Stomach smooth muscle (tissue), 2 donors: ENCODE measurements at regions not wholly inside any gene's neighbourhood (a gene's known extent, or its start where the extent isn't known, plus 50 kb on each side); places are given as distances from the start of the nearest gene placed in this dataset.

Source experiments
- H3K27ac ChIP-seq: one replicate; pipeline ENCODE4 v1.7.0; 2013; ENCODE audit warnings: mild to moderate bottlenecking, low read length, inconsistent platforms
- H3K27me3 ChIP-seq, 2 donors: one replicate each; pipeline ENCODE4 v1.7.0; 2013; ENCODE audit warnings: low read length in 2 of 2; ENCODE audit not compliant: insufficient read depth in 2 of 2, control insufficient read depth in 1 of 2
- H3K36me3 ChIP-seq, 2 donors: one replicate each; pipeline ENCODE4 v1.7.0; 2013; ENCODE audit warnings: low read length in 2 of 2; ENCODE audit not compliant: control insufficient read depth in 2 of 2, insufficient read depth in 2 of 2
- H3K4me1 ChIP-seq: one replicate; pipeline ENCODE4 v1.7.0; 2013; ENCODE audit warnings: low read length; ENCODE audit not compliant: control insufficient read depth, insufficient read depth
- H3K4me3 ChIP-seq, 2 donors: one replicate each; pipeline ENCODE4 v1.7.0; 2013; ENCODE audit warnings: low read length in 2 of 2
- H3K9ac ChIP-seq, 2 donors: one replicate each; pipeline ENCODE4 v1.7.0; 2013; ENCODE audit warnings: low read length in 2 of 2, mild to moderate bottlenecking in 1 of 2
- H3K9me3 ChIP-seq, 2 donors: one replicate each; pipeline ENCODE4 v1.7.0; 2013; ENCODE audit warnings: low read length in 2 of 2; ENCODE audit not compliant: control insufficient read depth in 2 of 2
- donor health status: healthy.
- donor health status: Pancreatic carcinoma.

DNA sequence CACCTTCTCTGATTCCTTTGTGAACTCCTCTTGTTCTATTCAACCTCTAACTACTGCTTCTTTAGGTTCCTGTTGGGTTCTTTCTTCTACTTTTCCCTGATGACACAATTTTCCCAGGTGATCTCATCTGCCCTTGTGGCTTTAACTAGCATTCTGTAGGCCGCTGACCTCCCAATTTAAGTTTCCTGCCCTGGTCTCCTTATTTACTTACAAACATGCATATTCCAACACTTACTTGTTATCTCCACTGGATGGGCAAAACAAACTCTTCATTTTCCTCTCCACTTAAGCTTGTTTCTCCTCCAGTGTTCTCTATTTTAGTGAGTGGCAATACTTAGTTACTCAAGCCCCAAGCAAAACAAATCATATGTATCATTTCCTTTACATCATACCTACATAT, 734.5 kb downstream of the METTL15 start:
- Histone ChIP-seq H3K27me3 (no peaks in the 10 kb centered on the region), H3K9ac (no peak overlapping the region), H3K27ac (no peak overlapping the region), H3K9me3 (no peaks in the 10 kb centered on the region), H3K36me3 (no peaks in the 10 kb centered on the region), H3K4me3 (no peak overlapping the region), H3K4me1 (no peaks in the 10 kb centered on the region)

DNA sequence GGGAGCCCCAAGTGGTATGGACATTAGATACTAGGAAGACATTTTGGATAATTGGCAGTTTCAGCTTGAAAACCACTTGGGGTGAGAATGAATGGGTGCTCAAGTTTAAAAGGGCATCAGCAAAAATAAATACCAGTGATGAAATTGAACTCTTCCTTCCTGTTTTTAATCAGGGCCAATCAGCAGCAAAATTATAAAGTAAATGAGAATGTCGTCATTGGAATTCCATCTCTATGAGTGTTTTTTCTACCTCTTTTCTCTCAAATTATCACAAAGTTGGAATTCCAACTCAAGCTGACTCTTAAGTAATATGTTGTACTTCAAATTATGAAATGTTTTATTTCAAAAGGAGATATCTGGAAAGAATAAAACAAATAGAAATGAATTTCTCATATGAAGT, 730.6 kb downstream of the METTL15 start:
- Histone ChIP-seq H3K9me3 (no peaks in the 10 kb centered on the region), H3K36me3 (no peaks in the 10 kb centered on the region), H3K27ac (no peak overlapping the region), H3K4me3 (no peak overlapping the region), H3K4me1 (no peaks in the 10 kb centered on the region), H3K9ac (no peak overlapping the region), H3K27me3 (no peaks in the 10 kb centered on the region)

- Histone ChIP-seq H3K4me3 (no peak overlapping the region), H3K9me3 (no peaks in the 10 kb centered on the region), H3K4me1 (no peaks in the 10 kb centered on the region), H3K36me3 (no peaks in the 10 kb centered on the region), H3K9ac (no peak overlapping the region), H3K27ac (no peak overlapping the region), H3K27me3 (no peaks in the 10 kb centered on the region)
Observed at GRCh38 chr11:28837599-28837998, 729.4 kb downstream of the METTL15 start.

DNA sequence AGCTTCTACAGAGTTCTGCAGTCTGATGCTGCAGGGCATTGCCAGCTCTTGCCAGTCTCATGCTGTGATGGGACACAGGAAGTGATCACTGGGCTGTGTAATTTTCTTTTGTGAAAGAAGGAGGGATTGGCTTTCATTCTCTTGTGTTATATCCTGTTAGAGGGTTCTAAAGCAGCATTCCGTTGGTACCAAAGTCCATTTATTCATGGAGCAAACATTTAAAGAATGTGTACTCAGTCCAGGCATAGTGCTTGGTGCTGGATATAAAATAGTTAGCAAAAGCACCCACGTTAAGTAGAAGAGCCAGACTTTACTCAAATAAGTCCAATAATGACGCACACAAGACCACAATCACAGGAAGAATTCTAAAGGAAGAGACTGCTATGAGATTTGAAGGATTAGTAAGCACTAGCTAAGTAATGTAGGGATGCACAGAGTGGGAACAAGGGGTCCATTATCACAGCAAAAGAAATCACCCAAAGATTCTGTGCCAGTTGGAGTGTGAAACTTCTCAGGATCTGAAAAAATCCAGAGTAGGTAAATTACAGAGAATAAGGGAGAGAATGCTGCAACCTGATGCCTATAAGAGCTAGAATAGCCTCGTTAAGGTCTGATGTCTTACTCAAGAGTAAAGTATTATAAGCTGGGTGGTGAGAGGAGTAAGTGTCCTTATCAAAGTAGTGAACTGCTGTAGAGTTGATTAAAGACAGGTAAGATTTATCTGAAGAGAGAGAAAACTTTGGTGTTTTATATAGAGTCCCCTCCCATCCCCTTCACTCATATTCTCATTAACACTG, 728.3 kb downstream of the METTL15 start:
- Histone ChIP-seq H3K9ac (no peak overlapping the region), H3K27ac (no peak overlapping the region), H3K27me3 (no peaks in the 10 kb centered on the region), H3K36me3 (no peaks in the 10 kb centered on the region), H3K9me3 (no peaks in the 10 kb centered on the region), H3K4me1 (no peaks in the 10 kb centered on the region), H3K4me3 (no peak overlapping the region)

- Histone ChIP-seq H3K4me1 (no peaks in the 10 kb centered on the region), H3K9ac (no peak overlapping the region), H3K27ac (no peak overlapping the region), H3K4me3 (no peak overlapping the region), H3K9me3 (no peaks in the 10 kb centered on the region), H3K36me3 (no peaks in the 10 kb centered on the region), H3K27me3 (no peaks in the 10 kb centered on the region)
Observed at GRCh38 chr11:28835790-28836189, 727.6 kb downstream of the METTL15 start.

DNA sequence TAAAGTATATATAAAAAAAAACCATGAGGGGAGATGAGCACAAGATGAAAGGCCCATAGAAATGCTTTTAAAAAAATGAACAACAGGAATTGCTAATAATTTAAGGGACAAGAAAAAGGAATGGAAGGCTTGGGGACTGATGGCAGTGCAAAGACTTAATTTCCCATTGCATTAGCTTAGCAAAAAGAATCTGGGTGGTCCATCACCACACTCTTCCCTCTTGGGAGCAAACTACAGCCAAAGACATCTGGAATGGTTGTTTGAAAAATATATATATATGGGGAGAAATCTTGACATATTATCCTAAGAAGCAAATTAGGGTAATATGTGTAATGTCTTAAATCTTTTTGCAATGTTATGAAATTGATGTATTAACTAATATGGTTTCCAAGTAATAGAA, 727.1 kb downstream of the METTL15 start:
- Histone ChIP-seq H3K36me3 (no peaks in the 10 kb centered on the region), H3K9ac (no peak overlapping the region), H3K27me3 (no peaks in the 10 kb centered on the region), H3K27ac (no peak overlapping the region), H3K4me3 (no peak overlapping the region), H3K4me1 (no peaks in the 10 kb centered on the region), H3K9me3 (no peaks in the 10 kb centered on the region)

GRCh38 chr11:28834877-28835276, 726.7 kb downstream of the METTL15 start:
- no peaks in the 10 kb centered on the region for H3K9me3 ChIP-seq
- no peaks in the 10 kb centered on the region for H3K36me3 ChIP-seq
- no peak overlapping the region for H3K9ac ChIP-seq
- no peak overlapping the region for H3K4me3 ChIP-seq
- no peak overlapping the region for H3K27ac ChIP-seq
- no peaks in the 10 kb centered on the region for H3K27me3 ChIP-seq
- no peaks in the 10 kb centered on the region for H3K4me1 ChIP-seq

DNA sequence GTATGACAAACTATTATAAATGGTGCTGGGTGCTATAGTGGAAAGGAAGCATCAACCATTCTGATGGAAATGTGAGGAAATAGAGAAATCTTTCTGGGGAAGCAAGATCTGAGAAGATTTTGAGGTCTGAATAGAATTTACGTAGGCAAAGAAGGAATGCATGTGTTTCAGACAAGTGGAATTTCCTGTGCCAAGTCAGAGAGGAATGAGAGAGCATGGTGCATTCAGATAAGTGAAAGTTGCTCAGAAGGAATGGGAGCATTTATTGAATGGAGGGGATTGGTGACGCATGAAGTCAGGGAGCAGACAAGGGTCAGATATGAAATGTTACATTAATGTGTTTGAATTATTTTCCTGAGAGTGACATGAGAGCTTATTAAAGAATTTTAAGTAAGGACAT, 725.5 kb downstream of the METTL15 start:
- no peaks in the 10 kb centered on the region for H3K27me3 ChIP-seq
- H3K27ac ChIP-seq: no peak overlapping the region
- no peaks in the 10 kb centered on the region for H3K9me3 ChIP-seq
- H3K36me3 ChIP-seq: no peaks in the 10 kb centered on the region
- no peak overlapping the region for H3K9ac ChIP-seq
- H3K4me1 ChIP-seq: no peaks in the 10 kb centered on the region
- no peak overlapping the region for H3K4me3 ChIP-seq

GRCh38 chr11:28833169-28833568, 725.0 kb downstream of the METTL15 start:
- no peaks in the 10 kb centered on the region for H3K4me1 ChIP-seq
- H3K4me3 ChIP-seq: no peak overlapping the region
- H3K9ac ChIP-seq: no peak overlapping the region
- H3K27me3 ChIP-seq: no peaks in the 10 kb centered on the region
- no peaks in the 10 kb centered on the region for H3K36me3 ChIP-seq
- no peak overlapping the region for H3K27ac ChIP-seq
- no peaks in the 10 kb centered on the region for H3K9me3 ChIP-seq

- no peaks in the 10 kb centered on the region for H3K27me3 ChIP-seq
- peaks cover 0 to 2% of the 10 kb centered on the region in 2 donors for H3K9me3 ChIP-seq
- no peaks in the 10 kb centered on the region for H3K4me1 ChIP-seq
- H3K27ac ChIP-seq: no peak overlapping the region
- no peak overlapping the region for H3K4me3 ChIP-seq
- no peak overlapping the region for H3K9ac ChIP-seq
- H3K36me3 ChIP-seq: no peaks in the 10 kb centered on the region
Observed at GRCh38 chr11:28826807-28827206, 718.6 kb downstream of the METTL15 start.

DNA sequence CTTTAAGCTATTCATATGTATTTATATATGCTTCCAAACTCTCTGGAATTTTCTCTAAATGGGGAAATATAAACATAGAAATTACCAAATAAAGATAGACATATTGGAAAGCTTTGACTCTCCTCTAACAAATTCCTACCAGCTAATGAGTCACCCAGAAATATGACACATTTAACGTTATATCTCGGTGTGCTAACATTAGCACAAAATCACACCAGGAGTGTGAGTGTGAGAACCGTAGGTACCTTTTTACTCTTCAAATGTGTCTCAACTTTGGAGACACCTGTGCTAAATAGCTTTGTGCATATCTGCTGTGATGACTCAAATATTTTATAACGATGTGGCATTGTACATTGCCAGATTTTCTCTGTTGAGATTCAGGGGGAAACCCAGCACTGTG, 714.4 kb downstream of the METTL15 start:
- peaks cover 0 to 2% of the 10 kb centered on the region in 2 donors for H3K9me3 ChIP-seq

More for the DNA sequence above, 714.4 kb downstream of the METTL15 start:
- Histone ChIP-seq H3K4me1 (no peaks in the 10 kb centered on the region), H3K27me3 (no peaks in the 10 kb centered on the region), H3K9ac (no peak overlapping the region), H3K4me3 (no peak overlapping the region), H3K36me3 (no peaks in the 10 kb centered on the region), H3K27ac (no peak overlapping the region)
